Left renal cortex interstitium (tissue), 4 donors: ENCODE measurements at regions not wholly inside any gene's neighbourhood (a gene's known extent, or its start where the extent isn't known, plus 50 kb on each side); places are given as distances from the start of the nearest gene placed in this dataset.

Experiments
- DNase-seq, 4 donors: peaks; one replicate each; pipeline ENCODE4 v3.0.0-alpha.2; 2013; ENCODE audit warnings: low read depth in 4 of 4, low spot score in 2 of 4, missing footprints in 1 of 4

DNA sequence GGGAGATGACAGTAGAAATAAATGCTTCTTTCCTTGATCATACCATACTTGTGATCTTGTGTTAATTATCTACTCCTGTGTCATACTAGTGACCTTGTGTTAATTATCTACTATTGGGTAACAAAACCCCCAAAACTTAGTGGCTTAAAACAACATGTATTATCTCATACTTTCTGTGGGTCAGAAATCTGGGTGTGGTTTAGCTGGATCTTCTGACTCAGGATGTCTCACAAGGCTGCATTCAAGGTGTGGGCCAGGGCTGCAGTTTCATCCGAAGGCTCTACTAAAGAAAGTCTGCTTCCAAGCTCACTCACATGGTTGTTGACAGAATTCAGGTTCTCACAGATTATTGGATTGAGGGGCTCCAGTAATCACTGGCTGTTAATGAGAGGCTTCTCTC is 70.3 kb upstream of the NDP start:
- DNase-seq = no peak

DNA sequence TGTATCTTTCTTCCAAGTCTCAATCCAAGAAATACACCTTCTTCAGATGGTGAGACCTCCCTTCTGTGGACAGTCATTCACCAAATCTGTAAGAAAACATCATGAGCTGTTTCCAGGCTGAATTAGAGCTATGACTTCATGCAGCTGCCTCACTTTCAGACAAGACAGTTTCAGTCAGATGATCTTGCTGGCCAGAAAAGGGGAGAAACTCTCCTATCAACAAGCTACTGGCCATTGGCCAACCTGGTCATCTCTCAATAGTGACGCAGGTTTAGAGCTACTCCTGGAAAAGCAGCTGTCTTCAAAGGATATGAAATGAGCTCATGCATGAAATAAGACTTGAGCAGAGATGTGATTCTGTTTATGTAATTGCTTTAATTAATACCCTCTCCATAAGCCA is 69.6 kb upstream of the NDP start:
- no peak for DNase-seq

DNA sequence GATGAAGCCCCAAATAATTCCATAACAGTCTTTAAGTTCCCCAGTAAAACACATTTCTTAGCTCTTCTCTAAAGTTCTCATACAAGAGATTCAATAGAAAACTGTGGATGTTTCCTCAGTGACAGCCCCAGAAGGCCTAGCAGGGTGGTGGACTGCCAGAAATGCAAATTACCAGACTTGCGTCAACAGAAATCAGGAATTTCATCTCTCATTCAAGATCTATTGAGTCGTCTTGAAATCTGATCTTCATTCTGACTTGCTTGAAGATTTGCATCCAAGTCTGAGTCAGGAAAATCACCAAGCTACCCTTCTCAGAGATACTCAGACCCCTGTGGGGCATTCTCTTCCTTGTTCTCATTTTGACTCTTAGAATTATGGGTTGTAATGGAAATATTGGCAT is 68.9 kb upstream of the NDP start:
- DNase-seq = no peak

DNA sequence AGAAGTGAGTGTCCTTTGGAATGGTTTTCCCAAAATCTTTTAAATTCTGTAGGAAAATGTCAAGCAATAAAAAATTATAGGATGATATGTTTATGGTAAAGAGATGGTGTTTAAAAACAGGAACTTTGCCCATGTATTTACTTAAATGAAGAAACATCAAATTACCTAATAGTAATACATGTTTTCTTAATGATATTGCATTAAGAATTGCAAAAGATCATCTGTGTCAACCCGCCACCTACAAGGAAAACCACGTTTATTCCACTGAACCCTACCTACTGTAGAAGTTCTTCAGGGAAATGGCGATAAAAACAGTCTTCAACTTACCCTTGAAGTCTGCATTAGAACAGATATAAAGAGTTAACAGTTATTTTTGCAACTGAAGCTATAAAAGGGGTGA is 67.2 kb upstream of the NDP start:
- no peak for DNase-seq

DNA sequence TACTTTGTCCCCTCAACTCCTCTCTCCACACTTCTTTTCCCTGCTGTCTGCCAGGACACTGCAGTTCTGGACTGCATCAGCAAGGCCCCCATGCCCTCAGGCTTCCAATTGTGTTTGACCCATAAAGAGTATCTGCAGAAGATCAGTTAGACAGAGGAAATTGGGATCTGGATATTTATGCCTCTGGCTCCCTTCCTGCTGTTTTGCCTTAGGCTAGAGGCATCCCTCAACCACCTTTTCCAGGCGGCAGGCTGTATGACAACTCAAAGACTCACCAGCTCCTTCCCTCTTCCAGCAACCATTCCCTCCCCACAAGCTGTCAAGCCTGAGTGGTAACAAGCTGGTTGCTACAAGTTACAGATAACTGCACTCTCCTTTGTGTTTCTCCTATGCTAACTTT is 66.4 kb upstream of the NDP start:
- no peak for DNase-seq

DNA sequence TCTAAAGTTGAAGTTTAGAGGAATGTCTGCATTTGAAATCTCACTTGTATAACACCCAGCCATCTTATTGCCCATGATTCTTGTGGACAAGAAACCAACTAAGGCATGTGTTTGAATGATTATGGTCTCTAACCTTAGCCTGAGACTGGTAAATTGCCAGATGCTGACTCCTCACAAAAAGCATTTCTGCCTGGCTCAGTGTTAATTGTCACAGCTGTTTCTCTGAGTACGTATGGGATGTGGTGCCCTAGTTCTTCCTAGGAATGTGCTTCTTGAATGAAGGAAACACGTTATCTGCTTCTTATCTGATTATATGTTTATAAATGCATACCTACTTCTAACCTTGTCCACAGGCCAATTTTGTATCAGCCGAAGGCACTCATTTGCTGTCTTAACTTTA is 63.1 kb upstream of the NDP start:
- no peak for DNase-seq

DNA sequence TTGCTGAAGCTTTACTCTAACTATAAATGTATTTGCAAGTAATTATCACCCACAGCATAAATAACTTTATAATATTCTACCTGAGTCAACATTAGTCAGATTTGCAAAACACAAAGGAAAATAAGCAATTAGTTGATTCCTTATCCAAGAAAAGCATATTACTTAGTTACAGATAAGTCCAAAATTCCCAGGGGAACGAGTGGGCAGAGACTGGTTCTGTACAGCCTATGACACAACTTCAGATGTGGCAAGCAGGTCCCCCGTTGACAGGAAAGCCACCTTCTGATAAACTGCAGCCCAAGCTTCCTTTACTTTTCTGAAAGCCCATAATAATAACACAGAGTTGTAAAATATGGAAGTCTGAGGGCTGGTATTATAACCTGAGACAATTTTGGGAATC is 62.4 kb upstream of the NDP start:
- no peak for DNase-seq

DNA sequence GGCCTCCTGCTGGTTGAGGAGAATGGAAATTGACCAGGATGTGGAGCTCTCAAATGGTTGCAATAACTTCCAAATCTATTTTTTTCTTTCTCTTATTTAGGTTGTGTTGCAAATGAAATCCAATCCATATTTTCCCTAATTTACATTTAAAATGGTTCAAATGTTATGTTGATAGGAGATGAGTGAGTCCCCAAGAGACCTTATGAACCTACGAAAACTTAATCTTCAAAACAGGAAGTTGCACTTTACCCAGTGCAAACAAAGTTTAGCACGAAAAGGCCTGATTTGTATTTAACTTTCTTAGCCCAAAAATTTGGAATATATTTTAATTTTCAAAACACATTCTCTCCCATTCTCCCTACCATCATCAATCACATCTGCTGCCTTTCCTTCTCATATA is 59.3 kb upstream of the NDP start:
- no peak for DNase-seq

DNA sequence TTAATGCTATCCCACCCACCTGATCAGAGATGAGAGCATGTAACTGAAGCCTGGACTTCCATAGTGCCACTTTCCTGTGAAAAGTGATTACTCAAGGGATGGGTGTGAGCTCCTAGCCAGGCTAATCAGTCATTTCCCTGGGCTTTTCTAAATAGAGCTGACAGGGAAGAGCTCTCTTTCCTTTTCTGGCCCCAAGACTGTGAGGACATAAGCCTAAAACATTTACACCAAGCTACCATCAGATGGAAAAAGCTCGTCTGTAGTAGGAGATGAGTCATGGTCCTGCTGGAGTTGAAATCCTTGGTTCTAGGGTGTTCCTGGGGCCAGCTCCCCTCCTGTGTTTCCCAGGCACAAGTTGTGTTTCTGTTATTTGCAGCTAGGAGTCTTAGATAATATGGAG is 52.4 kb upstream of the NDP start:
- DNase-seq = no peak
